ENCODE measurements at regions not wholly inside any gene's neighbourhood (a gene's known extent, or its start where the extent isn't known, plus 50 kb on each side); places are given as distances from the start of the nearest gene placed in this dataset.

- no peak overlapping the region for H4K91ac ChIP-seq (replicated peaks; ENCODE audit: insufficient read length, low read length)
- 0 out of 2 replicates have a peak overlapping the region, but pooled peaks have one; percentile 4 for H2AFZ ChIP-seq (ENCODE audit: low read length)
- no peak overlapping the region for H3K14ac ChIP-seq (ENCODE audit: insufficient read length)
- no peaks in the 10 kb centered on the region for H3K27me3 ChIP-seq (replicated peaks in 1 of 4; ENCODE audit: control insufficient read depth in 3 of 4, extremely low read depth in 1 of 4, insufficient read depth in 3 of 4, low read length in 3 of 4)
- no peaks in the 10 kb centered on the region for H3K79me1 ChIP-seq (ENCODE audit: low read depth, low read length)
- H3K23me2 ChIP-seq (ENCODE audit: low read depth, low read length): no peaks in the 10 kb centered on the region
- DNase-seq (ENCODE audit: low read depth in 1 of 2, low spot score in 2 of 2): no peak
- WGBS, 2 experiments (ENCODE audit: extremely low coverage in 1 of 2, insufficient coverage in 1 of 2, insufficient read length in 1 of 2, insufficient replicate concordance in 2 of 2, low coverage in 1 of 2, low lambda C conversion rate in 2 of 2, missing lambda C conversion rate in 1 of 2): 94% methylated on average over 5 of the region's 5 CpGs; no CpG with 5 or more reads in 1 of the 2 experiments
- H3K27ac ChIP-seq (ENCODE audit: low read depth, low read length): no peak overlapping the region
- no peak for FAIRE-seq
- H3K79me2 ChIP-seq (ENCODE audit: control insufficient read depth in 1 of 2, insufficient read depth in 2 of 2, low read length in 2 of 2): no peaks in the 10 kb centered on the region
- H3K4me2 ChIP-seq (ENCODE audit: insufficient read depth in 1 of 2, low read depth in 2 of 2, low read length in 2 of 2): no peak overlapping the region
- H3K4me1 ChIP-seq (replicated peaks in 1 of 4; ENCODE audit: control insufficient read depth in 3 of 4, insufficient read depth in 4 of 4, low read length in 3 of 4): no peaks in the 10 kb centered on the region; a peak in 1 of 7 replicates
- H3K9me3 ChIP-seq (ENCODE audit: insufficient read depth in 2 of 2, low read depth in 1 of 2, low read length in 1 of 2): no peaks in the 10 kb centered on the region
- no peak overlapping the region for H3K56ac ChIP-seq (replicated peaks; ENCODE audit: insufficient read length, low read depth, low read length)
- no peak overlapping the region for H2BK12ac ChIP-seq (ENCODE audit: low read depth, low read length)
- H2BK5ac ChIP-seq (ENCODE audit: low read depth, low read length): no peak overlapping the region
- H2AK5ac ChIP-seq (ENCODE audit: low read depth, low read length): no peak overlapping the region
- no peak overlapping the region for H3K4me3 ChIP-seq (ENCODE audit: extremely low read depth in 1 of 4, insufficient read depth in 2 of 4, low read depth in 3 of 4, low read length in 4 of 4)
- H4K20me1 ChIP-seq (replicated peaks in 1 of 2; ENCODE audit: control insufficient read depth in 1 of 2, insufficient read depth in 2 of 2, low read length in 2 of 2): no peaks in the 10 kb centered on the region
- H2BK15ac ChIP-seq (ENCODE audit: low read length): no peak overlapping the region
- H2BK120ac ChIP-seq (replicated peaks; ENCODE audit: low read depth, low read length): no peak overlapping the region
- H2BK20ac ChIP-seq (ENCODE audit: low read length): no peak overlapping the region
- no peak overlapping the region for H4K8ac ChIP-seq (ENCODE audit: extremely low read depth, insufficient read depth, low read length)
- H3K9ac ChIP-seq (replicated peaks in 1 of 4; ENCODE audit: extremely low read depth in 1 of 4, low read depth in 3 of 4, low read length in 3 of 4): no peak overlapping the region
- ChIA-PET POLR2A (ENCODE audit: partially characterized antibody) (interaction anchor here (1.2 kb wide), 1 partner anchor 43 kb away, joined by 3 read pairs; no protein-coding TSS in a partner anchor), CTCF (ENCODE audit: partially characterized antibody) (interaction anchor here (1.2 to 2.2 kb wide), 4 partner anchors 11 to 81 kb away, joined by 3 to 8 read pairs (median 4); no protein-coding TSS in a partner anchor)
- H3K18ac ChIP-seq (ENCODE audit: extremely low read depth, low read length): no peak overlapping the region
- no peaks in the 10 kb centered on the region for H3K36me3 ChIP-seq (ENCODE audit: control insufficient read depth in 2 of 4, insufficient read depth in 4 of 4, low read length in 3 of 4)
- no peak overlapping the region for H3K23ac ChIP-seq (ENCODE audit: insufficient read length)
- no peak overlapping the region for H4K5ac ChIP-seq (ENCODE audit: insufficient read length, low read depth, low read length)
- H3K4ac ChIP-seq (replicated peaks; ENCODE audit: insufficient read length, low read depth, low read length): no peak overlapping the region
- TF ChIP-seq KDM5A (IDR thresholded peaks at IDR 0.05; ENCODE audit: low read length) (no peak), CEBPB (IDR thresholded peaks at IDR 0.05; ENCODE audit: low read depth, low read length) (no peak), TEAD4 (IDR thresholded peaks at IDR 0.05; ENCODE audit: low read depth, low read length) (no peak), CTBP2 (IDR thresholded peaks at IDR 0.05; ENCODE audit: borderline replicate concordance, insufficient read depth, insufficient read length, low read length) (no peak), SIN3A (conservative IDR thresholded peaks at IDR 0.05 in 1 of 2, IDR thresholded peaks at IDR 0.05 in 1 of 2; ENCODE audit: low read depth in 1 of 2, low read length in 2 of 2) (no peak), MAX (IDR thresholded peaks at IDR 0.05) (no peak), KDM4A (IDR thresholded peaks at IDR 0.05; ENCODE audit: low read depth, low read length, severe bottlenecking) (no peak), CBX5 (IDR thresholded peaks at IDR 0.05; ENCODE audit: low read depth, low read length) (no peak), E2F6 (IDR thresholded peaks at IDR 0.05) (no peak), NANOG (IDR thresholded peaks at IDR 0.05; ENCODE audit: insufficient read depth, low read depth, low read length, poor library complexity, severe bottlenecking) (no peak), TCF12 (IDR thresholded peaks at IDR 0.05; ENCODE audit: low read depth, low read length) (no peak)
Observed at GRCh38 chr13:31594056-31594455, 145.3 kb upstream of the RXFP2 start.
